GM12891 (cell line): ENCODE measurements at regions not wholly inside any gene's neighbourhood (a gene's known extent, or its start where the extent isn't known, plus 50 kb on each side); places are given as distances from the start of the nearest gene placed in this dataset.

Experiments
- POLR2A ChIP-seq: IDR thresholded peaks from 2 replicates; pipeline ENCODE4 v1.6.1; 2011; ENCODE audit warnings: low read depth, low read length, control low read depth
- POLR2AphosphoS5 ChIP-seq: IDR thresholded peaks from 2 replicates; pipeline ENCODE4 v1.6.1; 2011; ENCODE audit warnings: low read depth, low read length, control low read depth

- TF ChIP-seq POLR2AphosphoS5 (no peak), POLR2A (no peak)
These were observed 226.8 kb upstream of the CHORDC1 start for GRCh38 chr11:90449606-90450005.
